Gastrocnemius medialis (tissue), 4 donors: ENCODE measurements at regions not wholly inside any gene's neighbourhood (a gene's known extent, or its start where the extent isn't known, plus 50 kb on each side); places are given as distances from the start of the nearest gene placed in this dataset.

Experiments
- CTCF ChIP-seq, 5 experiments: fragments of 450-650 bp in 3 of 5; fragments of 200-600 bp in 2 of 5; sonication (generic) in 2 of 5; IDR thresholded peaks in 4 of 5; conservative IDR thresholded peaks in 1 of 5; 1 replicate in 4 of 5; 2 replicates in 1 of 5; pipeline ENCODE4 v1.5.1; 2016 to 2019; ENCODE audit warnings: antibody characterized with exemption in 5 of 5, mild to moderate bottlenecking in 3 of 5, moderate library complexity in 3 of 5
- POLR2A ChIP-seq, 2 donors: fragments of 450-650 bp; IDR thresholded peaks; one replicate each; pipeline ENCODE4 v1.6.1; 2017; ENCODE audit warnings: antibody characterized with exemption in 2 of 2, mild to moderate bottlenecking in 2 of 2, moderate library complexity in 2 of 2

DNA sequence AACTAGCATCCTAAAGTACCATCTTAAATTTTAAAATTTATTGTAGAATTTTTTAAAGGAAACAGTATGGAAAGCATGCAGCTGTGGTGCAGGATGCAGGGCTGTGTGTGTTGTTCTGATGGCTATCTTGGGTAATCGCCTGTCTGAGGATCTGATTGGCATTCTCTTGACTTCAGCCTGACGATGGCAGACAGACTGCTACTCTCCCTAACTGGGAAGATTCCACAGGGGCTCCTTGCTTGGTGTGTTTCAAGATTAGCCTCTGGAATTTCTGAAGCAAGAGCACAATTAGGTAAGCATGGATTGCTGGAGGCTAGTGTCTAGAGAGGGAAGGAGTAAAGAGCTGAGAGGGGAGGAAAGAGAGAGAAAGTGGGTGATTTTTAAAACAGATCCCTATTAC lies 696.8 kb upstream of the LRFN5 start:
- TF ChIP-seq CTCF (IDR thresholded peaks at IDR 0.05 in 4 of 5, conservative IDR thresholded peaks at IDR 0.05 in 1 of 5) = no peak
- TF ChIP-seq POLR2A (IDR thresholded peaks at IDR 0.05) = no peak
